Gastrocnemius medialis (tissue), 4 donors: ENCODE measurements at regions not wholly inside any gene's neighbourhood (a gene's known extent, or its start where the extent isn't known, plus 50 kb on each side); places are given as distances from the start of the nearest gene placed in this dataset.

Experiments used
- ATAC-seq, 2 donors: fragments of 150-250 bp; one replicate each; pipeline ENCODE4 v1.9.1; 2016
- DNase-seq, 2 donors: peaks; one replicate each; pipeline ENCODE4 v3.0.0-alpha.2; 2019
- H3K27ac ChIP-seq, 4 donors: fragments of 200-600 bp; sonication (generic); 1 replicate in 1 of 4; 2 replicates in 3 of 4; pipeline ENCODE4 v1.5.1; 2016 to 2018; ENCODE audit warnings: mild to moderate bottlenecking in 2 of 4, moderate library complexity in 1 of 4
- H3K27me3 ChIP-seq, 3 donors: fragments of 200-600 bp; sonication (generic) in 2 of 3; 1 replicate in 1 of 3; 2 replicates in 2 of 3; pipeline versions ENCODE4 v1.5.1 to v1.6.0; 2016 to 2019; ENCODE audit warnings: mild to moderate bottlenecking in 1 of 3, moderate library complexity in 1 of 3
- H3K36me3 ChIP-seq, 2 donors: fragments of 200-600 bp; sonication (generic) in 1 of 2; one replicate each; pipeline ENCODE4 v1.5.1; 2017 to 2018
- H3K4me1 ChIP-seq, 2 donors: fragments of 200-600 bp; sonication (generic) in 1 of 2; one replicate each; pipeline ENCODE4 v1.5.1; 2016 to 2017; ENCODE audit warnings: mild to moderate bottlenecking in 2 of 2
- H3K4me3 ChIP-seq, 4 donors: fragments of 200-600 bp; sonication (generic) in 3 of 4; 1 replicate in 1 of 4; 2 replicates in 3 of 4; pipeline ENCODE4 v1.5.1; 2016 to 2019; ENCODE audit warnings: mild to moderate bottlenecking in 2 of 4
- H3K9me3 ChIP-seq, 3 donors: fragments of 200-600 bp; sonication (generic) in 2 of 3; 1 replicate in 1 of 3; 2 replicates in 2 of 3; pipeline ENCODE4 v1.5.1; 2016 to 2019
- CTCF ChIP-seq, 5 experiments: fragments of 450-650 bp in 3 of 5; fragments of 200-600 bp in 2 of 5; sonication (generic) in 2 of 5; IDR thresholded peaks in 4 of 5; conservative IDR thresholded peaks in 1 of 5; 1 replicate in 4 of 5; 2 replicates in 1 of 5; pipeline ENCODE4 v1.5.1; 2016 to 2019; ENCODE audit warnings: antibody characterized with exemption in 5 of 5, mild to moderate bottlenecking in 3 of 5, moderate library complexity in 3 of 5
- POLR2A ChIP-seq, 2 donors: fragments of 450-650 bp; IDR thresholded peaks; one replicate each; pipeline ENCODE4 v1.6.1; 2017; ENCODE audit warnings: antibody characterized with exemption in 2 of 2, mild to moderate bottlenecking in 2 of 2, moderate library complexity in 2 of 2
- in situ Hi-C, 4 donors: fragments of 200-750 bp; cut with MboI; loops; one replicate each; pipeline versions ENCODE4 v1.15.0 to v1.8.0; 2017; ENCODE audit warnings: low sequenced_read_pairs in 4 of 4
- intact Hi-C: fragments of 100-400 bp; cut with DNase I; formaldehyde crosslinking; loops from one replicate; pipeline ENCODE4 v1.15.1; 2023; ENCODE audit warnings: low total_unique reads

GRCh38 chr13:106997696-106998095 lies 429.8 kb upstream of the ARGLU1 start:
- intact Hi-C loops, result no loop called here
- DNase-seq (no peak), ATAC-seq (no peak)
- Histone ChIP-seq H3K36me3 (no peaks in the 10 kb centered on the region), H3K27ac (no peak overlapping the region), H3K4me1 (no peaks in the 10 kb centered on the region), H3K4me3 (no peak overlapping the region), H3K9me3 (no peaks in the 10 kb centered on the region), H3K27me3 (no peaks in the 10 kb centered on the region)
- TF ChIP-seq POLR2A (IDR thresholded peaks at IDR 0.05) (no peak), CTCF (IDR thresholded peaks at IDR 0.05 in 4 of 5, conservative IDR thresholded peaks at IDR 0.05 in 1 of 5) (no peak)
- in situ Hi-C loops, result no loop called here

- H3K9me3 ChIP-seq, result no peaks in the 10 kb centered on the region
- DNase-seq, result no peak
- ATAC-seq, result no peak
- TF ChIP-seq CTCF (IDR thresholded peaks at IDR 0.05 in 4 of 5, conservative IDR thresholded peaks at IDR 0.05 in 1 of 5), result no peak
- TF ChIP-seq POLR2A (IDR thresholded peaks at IDR 0.05), result no peak
- H3K36me3 ChIP-seq, result no peaks in the 10 kb centered on the region
- in situ Hi-C loops (no loop called here), intact Hi-C loops (no loop called here)
- no peak overlapping the region for H3K27ac ChIP-seq
- H3K4me3 ChIP-seq, result no peak overlapping the region
- H3K4me1 ChIP-seq, result no peaks in the 10 kb centered on the region
- no peaks in the 10 kb centered on the region for H3K27me3 ChIP-seq
These were observed 429.1 kb upstream of the ARGLU1 start for GRCh38 chr13:106996867-106997618.

GRCh38 chr13:106990594-106990993 lies 422.7 kb upstream of the ARGLU1 start:
- intact Hi-C loops (no loop called here), in situ Hi-C loops (no loop called here)
- Histone ChIP-seq H3K27ac (no peak overlapping the region), H3K36me3 (no peaks in the 10 kb centered on the region), H3K9me3 (no peaks in the 10 kb centered on the region), H3K4me1 (peaks cover 0 to 6% of the 10 kb centered on the region in 2 donors), H3K27me3 (no peaks in the 10 kb centered on the region), H3K4me3 (no peak overlapping the region)
- TF ChIP-seq POLR2A (IDR thresholded peaks at IDR 0.05), result no peak
- no peak for TF ChIP-seq CTCF (IDR thresholded peaks at IDR 0.05 in 4 of 5, conservative IDR thresholded peaks at IDR 0.05 in 1 of 5)
- DNase-seq (no peak), ATAC-seq (no peak)

- Histone ChIP-seq H3K9me3 (no peaks in the 10 kb centered on the region), H3K27me3 (no peaks in the 10 kb centered on the region), H3K27ac (no peak overlapping the region), H3K36me3 (no peaks in the 10 kb centered on the region), H3K4me3 (no peak overlapping the region), H3K4me1 (peaks cover 0 to 6% of the 10 kb centered on the region in 2 donors)
- in situ Hi-C loops, result no loop called here
- intact Hi-C loops, result no loop called here
- TF ChIP-seq POLR2A (IDR thresholded peaks at IDR 0.05), result no peak
- TF ChIP-seq CTCF (IDR thresholded peaks at IDR 0.05 in 4 of 5, conservative IDR thresholded peaks at IDR 0.05 in 1 of 5), result no peak
- ATAC-seq (no peak), DNase-seq (no peak)
These were observed 421.9 kb upstream of the ARGLU1 start for GRCh38 chr13:106989876-106990275.

GRCh38 chr13:106987427-106987785 lies 419.5 kb upstream of the ARGLU1 start:
- no peak for TF ChIP-seq CTCF (IDR thresholded peaks at IDR 0.05 in 4 of 5, conservative IDR thresholded peaks at IDR 0.05 in 1 of 5)
- no peak for TF ChIP-seq POLR2A (IDR thresholded peaks at IDR 0.05)
- in situ Hi-C loops (no loop called here), intact Hi-C loops (no loop called here)
- Histone ChIP-seq H3K4me3 (no peak overlapping the region), H3K36me3 (no peaks in the 10 kb centered on the region), H3K9me3 (no peaks in the 10 kb centered on the region), H3K27me3 (no peaks in the 10 kb centered on the region), H3K4me1 (peaks cover 0 to 6% of the 10 kb centered on the region in 2 donors), H3K27ac (no peak overlapping the region)
- no peak for DNase-seq
- ATAC-seq, result no peak
